H7 (cell line): ENCODE measurements at regions not wholly inside any gene's neighbourhood (a gene's known extent, or its start where the extent isn't known, plus 50 kb on each side); places are given as distances from the start of the nearest gene placed in this dataset.
"Not testable (repeated sequence)": the region's sequence is repeated elsewhere in the genome, so short reads cannot be mapped to it uniquely, and the experiment has no call there.

Source experiments
- DNase-seq: peaks from one replicate; pipeline ENCODE4 v3.0.0; 2012
- H3K27me3 ChIP-seq: 2 replicates; pipeline ENCODE4 v1.6.0; 2011; ENCODE audit warnings: mild to moderate bottlenecking, low read length; ENCODE audit not compliant: control insufficient read depth, insufficient read depth
- H3K36me3 ChIP-seq: replicated peaks from 2 replicates; pipeline ENCODE4 v1.5.1; 2011; ENCODE audit warnings: low read length; ENCODE audit not compliant: control insufficient read depth, insufficient read depth
- H3K4me3 ChIP-seq: 2 replicates; pipeline ENCODE4 v1.5.1; 2011; ENCODE audit warnings: low read depth, mild to moderate bottlenecking, control low read depth, low read length, moderate library complexity; ENCODE audit not compliant: insufficient read depth

DNA sequence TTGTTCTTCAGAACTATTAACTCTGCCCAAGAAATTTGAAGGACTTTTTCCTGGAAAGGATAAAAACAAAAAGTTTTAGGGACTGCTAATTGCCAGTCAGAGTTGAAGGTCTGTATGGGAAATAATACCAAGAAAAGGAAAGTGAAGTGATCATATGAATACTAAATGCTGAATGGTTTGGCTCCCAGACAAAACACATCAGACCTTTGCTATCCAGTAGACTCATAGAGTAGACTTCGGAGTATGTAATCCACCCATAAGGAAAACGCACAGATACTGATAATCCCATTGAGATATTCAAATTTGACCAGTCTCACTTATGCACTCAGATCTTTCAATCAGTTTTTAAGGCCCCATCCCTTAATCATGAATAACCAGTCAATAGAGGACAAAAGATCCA, 319.0 kb upstream of the PTGER4 start:
- no peak overlapping the region for H3K4me3 ChIP-seq
- H3K27me3 ChIP-seq, result no peaks in the 10 kb centered on the region
- H3K36me3 ChIP-seq, result no peaks in the 10 kb centered on the region
- DNase-seq, result no peak

DNA sequence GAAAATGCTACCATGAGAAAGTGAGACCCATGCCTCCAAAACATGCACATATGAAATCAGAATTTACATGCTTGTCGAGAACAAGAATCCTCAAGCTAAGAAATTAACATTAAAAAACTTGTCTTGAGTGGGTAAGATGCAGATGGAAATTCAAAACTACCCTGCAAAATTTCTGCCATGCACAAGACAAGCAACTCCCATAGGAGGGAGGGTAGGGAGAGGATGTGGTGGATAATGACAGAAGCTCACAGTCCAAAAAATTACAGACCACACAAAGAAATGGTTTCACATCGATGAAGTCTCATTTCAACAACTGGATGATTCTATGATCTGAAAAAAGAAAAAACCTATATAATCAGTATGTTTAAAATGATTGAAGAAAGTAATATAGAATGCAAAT, 319.9 kb upstream of the PTGER4 start:
- Histone ChIP-seq H3K4me3 (no peak overlapping the region), H3K36me3 (no peaks in the 10 kb centered on the region), H3K27me3 (no peaks in the 10 kb centered on the region)
- DNase-seq, result no peak

DNA sequence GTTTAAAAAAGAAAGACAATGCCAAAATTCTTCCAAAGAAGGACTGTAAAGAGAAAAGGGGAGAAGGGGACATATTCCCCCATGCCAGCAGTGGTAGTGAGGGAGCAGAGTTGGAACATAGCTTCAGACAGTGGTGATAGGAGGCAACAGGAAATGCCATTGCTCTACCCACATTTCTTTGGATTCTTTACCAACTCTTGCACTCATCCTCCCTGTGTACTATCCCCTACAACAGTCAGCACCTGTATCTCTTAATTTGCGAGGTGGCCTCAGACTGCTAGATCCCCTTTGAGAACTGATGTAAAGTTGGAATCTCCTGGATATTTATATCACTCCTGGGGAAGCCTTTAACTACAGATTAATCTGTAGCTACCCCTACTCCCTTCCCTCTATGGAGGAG, 320.6 kb upstream of the PTGER4 start:
- H3K36me3 ChIP-seq, result no peaks in the 10 kb centered on the region
- H3K27me3 ChIP-seq, result no peaks in the 10 kb centered on the region
- H3K4me3 ChIP-seq, result no peak overlapping the region
- DNase-seq, result no peak

DNA sequence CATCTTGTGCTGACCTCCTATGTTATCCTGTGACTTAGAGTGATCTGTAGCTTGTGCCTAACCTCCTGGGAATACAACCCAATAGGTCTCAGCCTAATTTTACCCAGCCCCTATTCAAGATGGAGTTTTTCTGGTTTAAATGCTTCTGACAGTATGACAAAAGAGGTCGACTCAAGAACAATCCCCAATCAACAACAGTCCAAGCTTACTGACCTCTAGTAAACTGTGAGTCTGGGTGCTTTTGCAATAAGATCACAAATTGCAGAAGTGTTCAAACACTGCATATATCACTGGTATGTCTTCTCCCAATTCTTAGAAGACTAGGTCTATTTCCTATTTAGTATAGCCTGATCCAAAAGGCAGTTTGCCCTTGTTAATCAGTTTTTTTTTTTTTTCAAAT, 323.5 kb upstream of the PTGER4 start:
- Histone ChIP-seq H3K27me3 (no peaks in the 10 kb centered on the region), H3K4me3 (no peak overlapping the region), H3K36me3 (no peaks in the 10 kb centered on the region)
- DNase-seq, result no peak

DNA sequence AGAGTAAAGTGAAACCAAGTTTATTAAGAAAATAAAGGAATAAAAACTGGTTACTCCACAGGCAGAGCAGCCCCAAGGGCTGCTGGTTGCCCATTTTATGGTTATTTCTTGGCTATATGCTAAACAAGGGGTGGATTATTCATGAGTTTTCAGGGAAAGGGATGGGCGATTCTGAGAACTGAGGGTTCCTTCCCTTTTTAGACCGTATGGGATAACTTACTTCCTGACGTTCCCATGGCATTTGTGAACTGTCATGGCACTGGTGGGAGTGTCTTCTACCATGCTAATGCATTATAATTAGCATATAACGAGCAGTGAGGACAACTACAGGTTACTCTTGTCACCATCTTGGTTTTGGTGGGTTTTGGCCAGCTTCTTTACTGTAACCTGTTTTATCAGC, 323.9 kb upstream of the PTGER4 start:
- H3K4me3 ChIP-seq, result no peak overlapping the region
- DNase-seq, result no peak
- H3K27me3 ChIP-seq, result no peaks in the 10 kb centered on the region

DNA sequence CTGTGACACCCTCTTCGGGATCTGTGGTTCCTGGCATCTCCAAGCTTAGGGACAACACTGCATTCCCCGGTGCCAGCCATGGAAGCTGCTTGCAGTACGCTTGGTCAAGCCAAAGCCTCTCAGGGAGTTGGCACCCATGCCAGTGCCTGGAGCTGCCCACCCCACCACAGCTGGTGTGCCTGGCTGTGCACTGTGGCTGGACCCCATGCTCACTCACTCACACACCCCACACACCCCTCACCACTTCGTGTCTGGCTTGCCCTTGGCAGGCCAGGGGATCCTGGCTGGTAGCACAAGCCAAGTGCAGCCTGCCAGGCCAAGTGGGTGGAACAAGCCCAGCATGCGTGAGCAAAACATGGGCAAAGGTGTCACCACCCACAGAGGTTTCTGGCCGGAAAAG, 324.5 kb upstream of the PTGER4 start:
- Histone ChIP-seq H3K36me3 (no peaks in the 10 kb centered on the region), H3K4me3 (no peak overlapping the region), H3K27me3 (no peaks in the 10 kb centered on the region)
- DNase-seq, result no peak

More for the DNA sequence above, 323.9 kb upstream of the PTGER4 start:
- no peaks in the 10 kb centered on the region for H3K36me3 ChIP-seq

DNA sequence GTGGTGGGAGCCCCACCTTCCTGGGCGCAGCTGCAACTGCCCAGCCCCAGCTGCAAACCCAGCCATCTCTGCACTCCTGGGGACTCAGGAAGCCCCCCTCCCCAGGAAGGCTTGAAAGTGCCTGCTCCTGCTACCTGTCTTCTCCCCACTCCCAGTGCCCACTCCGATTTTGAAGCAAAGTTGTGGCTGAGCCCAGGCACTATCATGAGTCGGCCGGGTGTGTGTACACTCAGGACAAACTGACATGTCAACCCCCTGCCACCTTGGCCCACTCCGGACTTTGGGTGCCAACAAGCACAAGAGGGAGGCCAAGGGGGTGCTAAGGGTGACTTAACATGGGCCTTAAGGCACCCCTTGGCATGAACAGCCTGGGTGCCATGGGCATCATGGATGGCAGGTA, 325.5 kb upstream of the PTGER4 start:
- no peak for DNase-seq
- no peak overlapping the region for H3K4me3 ChIP-seq
- no peaks in the 10 kb centered on the region for H3K27me3 ChIP-seq
- H3K36me3 ChIP-seq, result no peaks in the 10 kb centered on the region

DNA sequence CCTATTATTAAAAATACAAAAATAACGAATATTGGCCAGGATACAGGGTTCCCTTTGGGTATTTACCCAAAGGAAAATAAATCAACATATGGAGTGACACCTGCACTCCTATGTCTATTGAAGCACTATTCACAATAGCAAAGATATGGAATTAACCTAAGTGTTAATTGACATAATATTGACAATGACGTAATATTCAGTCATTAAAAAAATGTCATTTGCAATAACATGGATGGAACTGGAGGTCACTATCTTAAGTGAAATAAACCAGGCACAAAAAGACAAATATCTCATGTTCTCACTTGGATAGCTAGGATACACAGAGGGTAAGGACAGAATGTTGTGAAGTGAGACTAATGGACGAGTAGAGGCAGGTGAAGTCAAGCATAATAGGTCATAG, 326.3 kb upstream of the PTGER4 start:
- no peaks in the 10 kb centered on the region for H3K27me3 ChIP-seq
- no peak for DNase-seq
- H3K4me3 ChIP-seq, result no peak overlapping the region
- H3K36me3 ChIP-seq, result no peaks in the 10 kb centered on the region

DNA sequence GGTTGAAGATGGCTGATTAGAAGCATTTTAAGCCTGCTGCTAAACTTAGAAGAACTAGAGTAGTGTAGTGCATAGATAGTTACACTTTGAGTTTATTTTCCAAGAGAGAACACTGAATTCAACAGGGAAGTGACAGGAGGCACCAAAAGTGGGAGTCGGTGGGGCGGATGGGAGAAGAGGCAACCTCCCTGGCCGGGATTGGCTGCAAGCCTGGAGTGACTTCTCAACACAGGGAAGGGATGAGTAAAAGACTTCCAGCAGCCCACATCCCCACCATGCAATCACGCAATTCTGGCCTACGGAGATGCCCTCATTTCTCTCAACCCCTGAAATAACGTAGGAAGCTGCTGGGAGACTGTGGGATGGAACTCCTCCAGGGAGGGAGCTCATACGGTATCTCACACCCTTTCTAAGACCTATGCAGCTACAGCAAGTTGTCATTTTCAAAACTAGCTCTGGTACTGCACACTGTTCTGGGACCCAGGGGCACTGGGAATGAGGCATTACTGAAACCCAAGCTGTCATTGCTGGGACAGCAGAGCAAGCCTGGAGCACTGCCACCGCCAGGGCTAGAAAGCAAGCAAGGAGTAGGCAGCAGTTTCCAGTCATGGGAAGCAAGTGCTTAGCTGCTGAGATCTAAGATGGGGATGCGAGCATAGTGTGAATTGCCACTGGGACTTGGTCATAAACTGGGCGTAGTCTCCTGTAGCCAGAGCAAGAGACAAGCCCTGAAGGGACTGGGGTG, 331.6 kb upstream of the PTGER4 start:
- no peak overlapping the region for H3K4me3 ChIP-seq
- H3K36me3 ChIP-seq, result no peaks in the 10 kb centered on the region
- DNase-seq, result no peak
- no peaks in the 10 kb centered on the region for H3K27me3 ChIP-seq

DNA sequence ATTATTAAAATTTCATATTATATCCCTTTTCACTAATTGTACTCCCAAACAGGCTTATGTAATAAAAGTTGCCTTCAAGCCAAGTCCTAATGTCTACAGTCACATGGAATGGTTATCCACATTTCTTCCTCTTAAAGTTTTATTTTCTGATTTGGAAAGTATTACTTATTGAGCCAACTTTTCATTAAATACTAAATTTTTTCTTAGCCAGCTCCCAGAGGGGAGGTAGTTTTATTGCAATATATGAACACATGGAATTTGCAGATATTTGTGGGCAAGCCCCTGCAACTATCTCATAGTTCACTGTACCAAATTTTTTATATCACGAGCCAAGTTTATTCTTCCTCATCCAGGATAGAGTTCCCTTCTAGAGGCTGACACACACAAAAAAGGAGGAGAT, 332.8 kb upstream of the PTGER4 start:
- Histone ChIP-seq H3K27me3 (no peaks in the 10 kb centered on the region), H3K36me3 (no peaks in the 10 kb centered on the region), H3K4me3 (no peak overlapping the region)
- no peak for DNase-seq

DNA sequence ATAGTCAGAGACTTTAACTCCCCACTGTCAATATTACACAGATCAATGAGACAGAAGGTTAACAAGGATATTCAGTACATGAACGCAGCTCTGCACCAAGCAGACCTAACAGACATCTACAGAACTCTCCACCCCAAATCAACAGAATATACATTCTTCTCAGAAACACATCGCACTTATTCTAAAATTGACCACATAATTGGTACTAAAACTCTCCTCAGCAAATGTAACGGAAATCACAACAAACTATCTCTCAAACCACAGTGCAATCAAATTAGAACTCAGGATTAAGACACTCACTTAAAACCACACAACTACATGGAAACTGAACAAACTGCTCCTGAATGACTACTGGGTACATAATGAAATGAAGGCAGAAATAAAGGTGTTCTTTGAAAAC, 341.3 kb upstream of the PTGER4 start:
- not testable (repeated sequence) for H3K27me3 ChIP-seq, H3K4me3 ChIP-seq, DNase-seq, H3K36me3 ChIP-seq

DNA sequence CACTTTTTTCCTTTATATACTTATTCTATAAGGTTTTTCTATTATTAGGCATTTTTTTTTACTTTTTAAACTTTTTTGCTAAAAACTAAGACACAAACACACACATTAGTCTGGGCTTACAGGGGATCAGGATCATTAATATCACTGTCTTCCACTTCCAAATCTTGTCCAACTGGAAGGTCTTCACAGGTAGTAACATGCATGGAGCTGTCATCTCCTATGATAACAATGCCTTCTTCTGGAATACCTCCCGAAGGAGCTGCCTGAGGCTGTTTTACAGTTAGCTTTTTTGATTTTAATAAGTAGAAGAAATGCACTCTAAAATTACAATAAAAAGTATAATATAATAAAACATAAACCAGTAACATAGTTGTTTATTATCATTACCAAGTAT, 345.5 kb upstream of the PTGER4 start:
- H3K4me3 ChIP-seq, result no peak overlapping the region
- no peaks in the 10 kb centered on the region for H3K36me3 ChIP-seq
- no peaks in the 10 kb centered on the region for H3K27me3 ChIP-seq
- no peak for DNase-seq

DNA sequence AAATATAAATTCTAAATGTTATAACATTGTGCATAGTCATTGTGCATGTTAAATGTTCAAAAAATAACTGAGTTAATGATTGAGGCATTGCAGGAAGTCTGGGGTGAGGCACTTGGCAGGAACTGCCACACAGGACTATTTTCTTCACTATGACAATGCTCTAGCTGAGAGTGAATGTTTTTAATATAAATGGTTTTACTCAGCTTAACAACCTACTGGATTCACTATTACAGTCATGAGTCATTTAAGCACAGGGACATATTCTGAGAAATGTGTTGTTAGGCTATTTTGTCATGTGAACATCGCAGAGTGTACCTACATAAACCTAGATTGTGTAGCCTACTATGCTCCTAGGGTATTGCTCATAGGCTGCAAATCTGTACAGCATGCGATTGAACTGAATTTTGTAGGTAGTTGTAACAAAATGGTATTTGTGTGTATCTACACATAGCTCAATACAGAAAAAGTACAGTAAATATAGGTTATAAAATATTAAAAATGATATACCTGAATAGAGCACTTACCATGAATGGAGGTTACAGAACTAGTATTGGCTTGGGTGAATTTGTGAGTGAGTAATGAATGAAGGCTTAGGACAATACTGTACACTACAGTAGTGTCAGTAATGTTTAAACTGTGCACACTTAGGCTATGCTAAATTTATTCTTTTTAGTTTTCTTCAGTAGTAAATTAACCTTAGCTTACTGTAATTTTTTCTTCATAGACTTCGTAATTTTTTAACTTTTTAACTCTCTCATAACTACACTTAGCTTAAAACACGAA, 346.1 kb upstream of the PTGER4 start:
- Histone ChIP-seq H3K36me3 (no peaks in the 10 kb centered on the region), H3K4me3 (no peak overlapping the region), H3K27me3 (no peaks in the 10 kb centered on the region)
- no peak for DNase-seq

DNA sequence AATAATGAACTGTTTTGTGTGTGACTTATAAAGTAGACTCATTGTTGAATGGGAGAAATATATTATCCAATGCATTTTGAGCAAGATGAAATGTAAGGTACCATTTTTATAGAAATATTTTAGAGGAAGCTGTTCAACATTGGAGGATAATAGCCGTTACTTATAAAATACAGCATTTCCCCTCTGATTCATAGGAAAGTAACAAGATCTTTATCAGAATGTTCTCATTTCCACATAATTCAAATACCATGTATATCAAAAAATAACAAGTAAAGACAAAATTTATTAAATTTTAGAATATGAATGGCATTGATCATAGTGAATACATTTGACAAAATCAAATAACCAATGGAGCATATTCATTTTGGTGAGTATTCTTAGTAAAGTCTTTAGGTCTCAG, 346.7 kb upstream of the PTGER4 start:
- Histone ChIP-seq H3K36me3 (no peaks in the 10 kb centered on the region), H3K27me3 (no peaks in the 10 kb centered on the region), H3K4me3 (no peak overlapping the region)
- DNase-seq, result no peak

DNA sequence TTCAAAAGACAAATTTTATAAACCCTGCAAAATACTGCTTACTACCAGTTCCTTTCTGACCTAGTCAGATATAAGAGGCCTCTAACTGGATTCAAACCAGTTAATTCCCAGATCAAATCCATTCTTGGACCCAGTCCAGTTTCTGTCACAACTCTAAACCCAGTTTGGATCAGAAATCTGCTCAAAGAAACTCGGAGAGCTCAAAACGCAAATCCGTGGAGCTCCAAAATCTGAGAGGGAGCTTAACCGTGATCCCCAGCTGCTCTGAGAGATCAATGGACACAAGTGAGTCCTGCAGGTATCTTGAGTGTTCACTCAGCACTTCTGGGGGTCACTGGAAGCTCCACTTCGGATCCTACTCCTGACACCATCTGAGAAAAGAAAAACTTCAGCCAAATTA, 348.1 kb upstream of the PTGER4 start:
- DNase-seq, result no peak
- H3K36me3 ChIP-seq, result no peaks in the 10 kb centered on the region
- H3K4me3 ChIP-seq, result no peak overlapping the region
- H3K27me3 ChIP-seq, result no peaks in the 10 kb centered on the region
